ENCODE measurements at regions not wholly inside any gene's neighbourhood (a gene's known extent, or its start where the extent isn't known, plus 50 kb on each side); places are given as distances from the start of the nearest gene placed in this dataset.
A peak's percentile ranks its signal among the peaks of the same experiment; 100 is the strongest.

DNA sequence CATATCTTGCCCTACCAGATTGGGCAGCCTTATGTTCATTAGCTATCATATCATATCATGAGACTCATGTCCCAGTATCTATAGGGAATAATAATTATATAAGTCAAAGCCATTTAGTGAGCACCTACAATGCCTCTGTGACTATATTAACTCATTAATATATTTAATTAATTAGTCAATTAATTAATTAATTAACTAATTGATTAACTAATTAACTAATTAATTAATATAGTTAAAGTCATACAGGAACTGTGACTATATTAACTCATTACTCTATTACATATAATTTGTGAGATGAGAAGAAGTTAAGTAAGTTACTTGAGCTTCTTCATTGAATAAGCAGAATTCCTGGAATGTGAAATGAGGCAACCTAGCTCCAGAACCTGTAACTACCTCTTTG, 588.3 kb upstream of the SLITRK1 start:
- TF ChIP-seq EP300 (IDR thresholded peaks at IDR 0.05), result no peak
- TF ChIP-seq POLR2A (IDR thresholded peaks at IDR 0.05), result no peak
- TF ChIP-seq, protein P1, sequence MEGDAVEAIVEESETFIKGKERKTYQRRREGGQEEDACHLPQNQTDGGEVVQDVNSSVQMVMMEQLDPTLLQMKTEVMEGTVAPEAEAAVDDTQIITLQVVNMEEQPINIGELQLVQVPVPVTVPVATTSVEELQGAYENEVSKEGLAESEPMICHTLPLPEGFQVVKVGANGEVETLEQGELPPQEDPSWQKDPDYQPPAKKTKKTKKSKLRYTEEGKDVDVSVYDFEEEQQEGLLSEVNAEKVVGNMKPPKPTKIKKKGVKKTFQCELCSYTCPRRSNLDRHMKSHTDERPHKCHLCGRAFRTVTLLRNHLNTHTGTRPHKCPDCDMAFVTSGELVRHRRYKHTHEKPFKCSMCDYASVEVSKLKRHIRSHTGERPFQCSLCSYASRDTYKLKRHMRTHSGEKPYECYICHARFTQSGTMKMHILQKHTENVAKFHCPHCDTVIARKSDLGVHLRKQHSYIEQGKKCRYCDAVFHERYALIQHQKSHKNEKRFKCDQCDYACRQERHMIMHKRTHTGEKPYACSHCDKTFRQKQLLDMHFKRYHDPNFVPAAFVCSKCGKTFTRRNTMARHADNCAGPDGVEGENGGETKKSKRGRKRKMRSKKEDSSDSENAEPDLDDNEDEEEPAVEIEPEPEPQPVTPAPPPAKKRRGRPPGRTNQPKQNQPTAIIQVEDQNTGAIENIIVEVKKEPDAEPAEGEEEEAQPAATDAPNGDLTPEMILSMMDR (IDR thresholded peaks at IDR 0.05), result no peak
- TF ChIP-seq POLR2AphosphoS5 (IDR thresholded peaks at IDR 0.05), result no peak
- Histone ChIP-seq H3K36me3 (no peaks in the 10 kb centered on the region), H3K4me3 (no peak overlapping the region), H3K4me1 (no peaks in the 10 kb centered on the region), H3K27me3 (no peaks in the 10 kb centered on the region), H3K27ac (no peak overlapping the region), H3K9me3 (no peaks in the 10 kb centered on the region)
- no peak for ATAC-seq (ENCODE audit: low FRiP score in 2 of 2)
- DNase-seq, result no peak

DNA sequence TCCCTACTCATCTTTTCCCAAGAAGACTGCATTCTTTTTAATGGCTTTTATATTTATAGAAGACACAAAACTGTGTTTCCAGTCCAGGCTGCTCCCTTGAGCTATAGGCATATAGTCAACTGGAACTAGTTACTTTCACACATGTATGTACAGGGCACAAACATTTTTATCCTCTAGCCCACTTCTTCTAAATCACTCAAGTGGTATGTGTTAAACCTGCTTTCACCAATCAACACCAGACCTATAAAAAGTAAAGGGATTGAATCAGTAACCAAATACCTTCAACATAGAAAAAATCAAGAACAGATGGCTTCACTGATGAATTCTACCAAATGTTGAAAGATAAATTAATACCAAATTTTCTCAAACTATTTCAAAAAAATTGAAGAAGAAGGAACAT, 584.2 kb upstream of the SLITRK1 start:
- Histone ChIP-seq H3K27me3 (no peaks in the 10 kb centered on the region), H3K36me3 (no peaks in the 10 kb centered on the region), H3K27ac (no peak overlapping the region), H3K4me1 (no peaks in the 10 kb centered on the region), H3K4me3 (no peak overlapping the region), H3K9me3 (no peaks in the 10 kb centered on the region)
- no peak for DNase-seq
- TF ChIP-seq POLR2A (IDR thresholded peaks at IDR 0.05) (no peak), POLR2AphosphoS5 (IDR thresholded peaks at IDR 0.05) (no peak)
- ATAC-seq (ENCODE audit: low FRiP score in 2 of 2), result no peak

- TF ChIP-seq POLR2A (IDR thresholded peaks at IDR 0.05) (no peak), EP300 (IDR thresholded peaks at IDR 0.05) (no peak), POLR2AphosphoS5 (IDR thresholded peaks at IDR 0.05) (no peak)
- TF ChIP-seq, protein P1 (IDR thresholded peaks at IDR 0.05), result no peak
- H3K4me3 ChIP-seq, result no peak overlapping the region
- no peaks in the 10 kb centered on the region for H3K36me3 ChIP-seq
- H3K9me3 ChIP-seq, result no peaks in the 10 kb centered on the region
- ATAC-seq (ENCODE audit: low FRiP score in 2 of 2) (no peak), DNase-seq (no peak)
- no peaks in the 10 kb centered on the region for H3K27me3 ChIP-seq
- H3K4me1 ChIP-seq, result no peaks in the 10 kb centered on the region
- H3K27ac ChIP-seq, result no peak overlapping the region
These were observed 578.7 kb upstream of the SLITRK1 start for GRCh38 chr13:84460989-84461388.

DNA sequence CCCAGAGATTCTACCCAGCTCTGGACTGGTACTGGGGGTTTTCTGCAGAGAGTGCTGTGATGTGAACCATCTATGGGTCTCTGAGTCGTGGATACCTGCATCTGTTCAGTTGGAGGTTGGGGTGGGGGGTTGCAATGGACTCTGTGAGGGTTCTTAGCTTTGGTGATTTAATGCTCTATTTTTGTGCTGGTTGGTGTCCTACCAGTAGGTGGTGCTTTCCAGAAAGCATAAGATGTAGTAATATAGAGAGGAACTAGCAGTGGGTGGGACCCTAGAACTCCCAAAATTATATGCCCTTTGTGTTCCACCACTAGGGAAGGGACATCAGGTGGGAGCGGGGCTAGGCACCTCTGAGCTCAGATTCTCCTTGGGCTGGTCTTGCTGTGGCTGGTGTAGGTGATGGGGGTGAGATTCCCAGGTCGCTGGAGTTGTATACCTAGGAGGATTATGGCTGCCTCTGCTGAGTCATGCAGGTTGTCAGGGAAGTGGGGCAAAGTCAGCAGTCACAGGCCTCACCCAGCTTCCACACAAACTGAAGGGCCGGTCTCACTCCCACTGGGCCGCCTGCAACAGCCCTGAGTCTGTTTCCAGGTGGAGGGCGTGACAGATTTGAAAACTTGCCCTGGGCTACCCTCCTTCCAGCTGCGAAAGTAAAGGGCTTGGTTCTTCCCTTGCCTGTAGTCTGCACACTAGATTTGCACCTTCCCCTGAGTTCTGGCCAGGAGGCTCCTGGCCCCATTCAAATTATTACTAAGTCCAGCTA, 573.0 kb upstream of the SLITRK1 start:
- H3K27me3 ChIP-seq, result no peaks in the 10 kb centered on the region
- no peak for ATAC-seq (ENCODE audit: low FRiP score in 2 of 2)
- no peak overlapping the region for H3K27ac ChIP-seq
- TF ChIP-seq, protein P1 (IDR thresholded peaks at IDR 0.05), result no peak
- no peak for TF ChIP-seq POLR2A (IDR thresholded peaks at IDR 0.05)
- no peak for TF ChIP-seq POLR2AphosphoS5 (IDR thresholded peaks at IDR 0.05)
- TF ChIP-seq EP300 (IDR thresholded peaks at IDR 0.05), result no peak
- DNase-seq, result no peak
- 80 to 92% methylated on average over 6 to 7 of the region's 7 CpGs for WGBS, 2 donors
- H3K4me3 ChIP-seq, result no peak overlapping the region
- no peaks in the 10 kb centered on the region for H3K36me3 ChIP-seq
- no peaks in the 10 kb centered on the region for H3K9me3 ChIP-seq
- no peaks in the 10 kb centered on the region for H3K4me1 ChIP-seq

DNA sequence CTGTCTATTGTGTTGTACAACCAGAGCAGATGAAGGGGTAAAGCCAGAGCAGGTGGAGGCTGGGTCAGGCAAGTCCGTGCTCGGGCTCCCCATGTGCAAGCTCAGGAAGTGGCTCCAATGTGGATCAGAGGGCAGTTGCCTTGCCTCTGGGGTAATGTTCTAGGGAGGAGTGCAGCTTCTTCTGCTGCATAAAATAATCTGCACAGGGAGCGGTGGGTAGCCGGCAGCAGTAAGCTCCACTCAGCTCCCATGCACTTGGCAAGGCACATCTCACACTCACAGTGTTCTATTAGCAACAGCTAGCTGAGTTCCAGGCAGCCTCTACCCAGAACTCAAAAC, 565.3 kb upstream of the SLITRK1 start:
- Histone ChIP-seq H3K27me3 (no peaks in the 10 kb centered on the region), H3K36me3 (no peaks in the 10 kb centered on the region), H3K4me3 (no peak overlapping the region), H3K9me3 (no peaks in the 10 kb centered on the region), H3K27ac (no peak overlapping the region), H3K4me1 (no peaks in the 10 kb centered on the region)
- WGBS, 2 donors, result 82 to 97% methylated on average over 4 of the region's 4 CpGs
- DNase-seq (no peak), ATAC-seq (ENCODE audit: low FRiP score in 2 of 2) (peak; percentile 17 to 26)
- TF ChIP-seq POLR2AphosphoS5 (IDR thresholded peaks at IDR 0.05) (no peak), EP300 (IDR thresholded peaks at IDR 0.05) (no peak), POLR2A (IDR thresholded peaks at IDR 0.05) (no peak)
- TF ChIP-seq, protein P1 (IDR thresholded peaks at IDR 0.05), result no peak

Data from upper lobe of left lung (tissue), 6 donors.